ENCODE measurements at regions not wholly inside any gene's neighbourhood (a gene's known extent, or its start where the extent isn't known, plus 50 kb on each side); places are given as distances from the start of the nearest gene placed in this dataset.

GRCh38 chr12:14135996-14136395 is 154.6 kb upstream of the GRIN2B start:
- H3K27ac ChIP-seq, result no peak overlapping the region
- ChIA-PET CTCF (no interaction called here), POLR2A (ENCODE audit: low non-redundant PET) (no interaction called here)
- no peak for TF ChIP-seq CTCF (conservative IDR thresholded peaks at IDR 0.05; ENCODE audit: low read depth)
- DNase-seq (ENCODE audit: low spot score), result no peak

- POLR2A ChIA-PET (ENCODE audit: low non-redundant PET), result interaction anchor here (0.6 kb wide), 1 partner anchor 768 kb away, joined by 3 read pairs; no protein-coding TSS in a partner anchor
- CTCF ChIA-PET, result interaction anchor here (0.5 to 0.7 kb wide), 3 partner anchors 879 to 1675 kb away, joined by 3 to 6 read pairs (median 5); no protein-coding TSS in a partner anchor
- no peak for TF ChIP-seq CTCF (conservative IDR thresholded peaks at IDR 0.05; ENCODE audit: low read depth)
- H3K27ac ChIP-seq, result no peak overlapping the region
- DNase-seq (ENCODE audit: low spot score), result no peak
These were observed 157.1 kb upstream of the GRIN2B start for GRCh38 chr12:14138495-14138894.

- ChIA-PET CTCF (no interaction called here), POLR2A (ENCODE audit: low non-redundant PET) (no interaction called here)
- H3K27ac ChIP-seq, result no peak overlapping the region
- DNase-seq (ENCODE audit: low spot score), result no peak
- no peak for TF ChIP-seq CTCF (conservative IDR thresholded peaks at IDR 0.05; ENCODE audit: low read depth)
These were observed 167.3 kb upstream of the GRIN2B start for GRCh38 chr12:14148489-14149270.

- no peak overlapping the region for H3K27ac ChIP-seq
- POLR2A ChIA-PET (ENCODE audit: low non-redundant PET), result no interaction called here
- CTCF ChIA-PET, result interaction anchor here (0.6 kb wide), 1 partner anchor 339 kb away, joined by 3 read pairs; no protein-coding TSS in a partner anchor
- no peak for TF ChIP-seq CTCF (conservative IDR thresholded peaks at IDR 0.05; ENCODE audit: low read depth)
- DNase-seq (ENCODE audit: low spot score), result no peak
These were observed 172.4 kb upstream of the GRIN2B start for GRCh38 chr12:14153803-14154202.

- H3K27ac ChIP-seq, result no peak overlapping the region
- ChIA-PET CTCF (no interaction called here), POLR2A (ENCODE audit: low non-redundant PET) (no interaction called here)
- no peak for TF ChIP-seq CTCF (conservative IDR thresholded peaks at IDR 0.05; ENCODE audit: low read depth)
- DNase-seq (ENCODE audit: low spot score), result no peak
These were observed 175.2 kb upstream of the GRIN2B start for GRCh38 chr12:14156606-14157005.

GRCh38 chr12:14157088-14157747 is 175.8 kb upstream of the GRIN2B start:
- DNase-seq (ENCODE audit: low spot score), result no peak
- ChIA-PET POLR2A (ENCODE audit: low non-redundant PET) (no interaction called here), CTCF (no interaction called here)
- no peak for TF ChIP-seq CTCF (conservative IDR thresholded peaks at IDR 0.05; ENCODE audit: low read depth)
- H3K27ac ChIP-seq, result no peak overlapping the region

All from RWPE1 (cell line).